ENCODE measurements at regions not wholly inside any gene's neighbourhood (a gene's known extent, or its start where the extent isn't known, plus 50 kb on each side); places are given as distances from the start of the nearest gene placed in this dataset.

GRCh38 chr5:101829255-101829654 lies 466.8 kb downstream of the SLCO4C1 start:
- POLR2A ChIA-PET, result no interaction called here
- no peak for DNase-seq (ENCODE audit: extremely low spot score)
- no peak for TF ChIP-seq PKNOX1 (IDR thresholded peaks at IDR 0.05)
- CTCF ChIA-PET, result no interaction called here

- TF ChIP-seq FOXA1 (IDR thresholded peaks at IDR 0.05), result no peak
- no peak for TF ChIP-seq ELF4 (IDR thresholded peaks at IDR 0.05)
- TF ChIP-seq L3MBTL2 (conservative IDR thresholded peaks at IDR 0.05), result no peak
- TF ChIP-seq FOXM1 (IDR thresholded peaks at IDR 0.05; ENCODE audit: borderline replicate concordance), result no peak
- TF ChIP-seq BHLHE40 (IDR thresholded peaks at IDR 0.05; ENCODE audit: borderline replicate concordance), result no peak
- TF ChIP-seq TARDBP (IDR thresholded peaks at IDR 0.05), result no peak
- no peak for TF ChIP-seq CTBP1 (IDR thresholded peaks at IDR 0.05; ENCODE audit: borderline replicate concordance)
- TF ChIP-seq HDGF (IDR thresholded peaks at IDR 0.05; ENCODE audit: borderline replicate concordance), result no peak
- TF ChIP-seq PKNOX1 (IDR thresholded peaks at IDR 0.05), result no peak
- TF ChIP-seq ZNF384 (IDR thresholded peaks at IDR 0.05), result no peak
- no peak for TF ChIP-seq FOXK2 (IDR thresholded peaks at IDR 0.05)
- no peak for TF ChIP-seq SUZ12 (IDR thresholded peaks at IDR 0.05)
- TF ChIP-seq SP1 (IDR thresholded peaks at IDR 0.05), result no peak
- no peak for TF ChIP-seq LEF1 (IDR thresholded peaks at IDR 0.05; ENCODE audit: borderline replicate concordance)
- POLR2A ChIA-PET, result no interaction called here
- DNase-seq (ENCODE audit: extremely low spot score), result no peak
- CTCF ChIA-PET, result no interaction called here
Measured at GRCh38 chr5:101811466-101811865, 484.6 kb downstream of the SLCO4C1 start.

- TF ChIP-seq CTBP1 (IDR thresholded peaks at IDR 0.05; ENCODE audit: borderline replicate concordance) (no peak), L3MBTL2 (conservative IDR thresholded peaks at IDR 0.05) (no peak), ZNF384 (IDR thresholded peaks at IDR 0.05) (no peak), SP1 (IDR thresholded peaks at IDR 0.05) (no peak), FOXM1 (IDR thresholded peaks at IDR 0.05; ENCODE audit: borderline replicate concordance) (no peak)
- no peak for DNase-seq (ENCODE audit: extremely low spot score)
- ChIA-PET POLR2A (no interaction called here), CTCF (no interaction called here)
Measured at GRCh38 chr5:101806410-101806809, 489.7 kb downstream of the SLCO4C1 start.

- TF ChIP-seq CTBP1 (IDR thresholded peaks at IDR 0.05; ENCODE audit: borderline replicate concordance), result no peak
- no peak for TF ChIP-seq BHLHE40 (IDR thresholded peaks at IDR 0.05; ENCODE audit: borderline replicate concordance)
- TF ChIP-seq NFRKB (IDR thresholded peaks at IDR 0.05), result no peak
- no peak for TF ChIP-seq LEF1 (IDR thresholded peaks at IDR 0.05; ENCODE audit: borderline replicate concordance)
- TF ChIP-seq SP1 (IDR thresholded peaks at IDR 0.05), result no peak
- no peak for TF ChIP-seq ARNT (IDR thresholded peaks at IDR 0.05)
- TF ChIP-seq FOXK2 (IDR thresholded peaks at IDR 0.05), result no peak
- no peak for TF ChIP-seq ELF4 (IDR thresholded peaks at IDR 0.05)
- TF ChIP-seq HDGF (IDR thresholded peaks at IDR 0.05; ENCODE audit: borderline replicate concordance), result no peak
- TF ChIP-seq L3MBTL2 (conservative IDR thresholded peaks at IDR 0.05), result no peak
- TF ChIP-seq ZNF384 (IDR thresholded peaks at IDR 0.05), result no peak
- no peak for TF ChIP-seq SUZ12 (IDR thresholded peaks at IDR 0.05)
- no peak for TF ChIP-seq PKNOX1 (IDR thresholded peaks at IDR 0.05)
- no peak for TF ChIP-seq FOXM1 (IDR thresholded peaks at IDR 0.05; ENCODE audit: borderline replicate concordance)
- TF ChIP-seq FOXA1 (IDR thresholded peaks at IDR 0.05), result no peak
- ChIA-PET CTCF (no interaction called here), POLR2A (no interaction called here)
- DNase-seq (ENCODE audit: extremely low spot score), result no peak
Measured at GRCh38 chr5:101796427-101796826, 499.7 kb downstream of the SLCO4C1 start.

GRCh38 chr5:101788797-101789196 lies 507.3 kb downstream of the SLCO4C1 start:
- POLR2A ChIA-PET, result no interaction called here
- no peak for DNase-seq (ENCODE audit: extremely low spot score)
- CTCF ChIA-PET, result no interaction called here
- TF ChIP-seq NFRKB (IDR thresholded peaks at IDR 0.05) (no peak), L3MBTL2 (conservative IDR thresholded peaks at IDR 0.05) (no peak), PKNOX1 (IDR thresholded peaks at IDR 0.05) (no peak)

- POLR2A ChIA-PET, result no interaction called here
- CTCF ChIA-PET, result no interaction called here
- TF ChIP-seq SP1 (IDR thresholded peaks at IDR 0.05) (no peak), CTBP1 (IDR thresholded peaks at IDR 0.05; ENCODE audit: borderline replicate concordance) (no peak), FOXK2 (IDR thresholded peaks at IDR 0.05) (no peak), NFRKB (IDR thresholded peaks at IDR 0.05) (no peak), ARNT (IDR thresholded peaks at IDR 0.05) (no peak), ZNF384 (IDR thresholded peaks at IDR 0.05) (no peak), SUZ12 (IDR thresholded peaks at IDR 0.05) (no peak), TARDBP (IDR thresholded peaks at IDR 0.05) (no peak), HDGF (IDR thresholded peaks at IDR 0.05; ENCODE audit: borderline replicate concordance) (no peak), FOXA1 (IDR thresholded peaks at IDR 0.05) (no peak), ELF4 (IDR thresholded peaks at IDR 0.05) (no peak), BHLHE40 (IDR thresholded peaks at IDR 0.05; ENCODE audit: borderline replicate concordance) (no peak), L3MBTL2 (conservative IDR thresholded peaks at IDR 0.05) (no peak), LEF1 (IDR thresholded peaks at IDR 0.05; ENCODE audit: borderline replicate concordance) (no peak), PKNOX1 (IDR thresholded peaks at IDR 0.05) (no peak), FOXM1 (IDR thresholded peaks at IDR 0.05; ENCODE audit: borderline replicate concordance) (no peak)
- no peak for DNase-seq (ENCODE audit: extremely low spot score)
Measured at GRCh38 chr5:101785090-101785489, 511.0 kb downstream of the SLCO4C1 start.

Data from HEK293T (cell line).